ENCODE measurements at regions not wholly inside any gene's neighbourhood (a gene's known extent, or its start where the extent isn't known, plus 50 kb on each side); places are given as distances from the start of the nearest gene placed in this dataset.

- TF ChIP-seq JUN (IDR thresholded peaks at IDR 0.05; ENCODE audit: borderline replicate concordance, insufficient read depth, insufficient read length, low read depth) (no peak), POLR2AphosphoS5 (IDR thresholded peaks at IDR 0.05; ENCODE audit: insufficient read depth, low read depth, low read length) (no peak), CTCF (IDR thresholded peaks at IDR 0.05; ENCODE audit: extremely low read depth in 1 of 2, insufficient read depth in 1 of 2, low read depth in 1 of 2, low read length in 2 of 2) (no peak), GATA2 (IDR thresholded peaks at IDR 0.05; ENCODE audit: insufficient read depth, insufficient read length, low read depth, low read length) (no peak), POLR2A (IDR thresholded peaks at IDR 0.05; ENCODE audit: low read depth, low read length) (no peak), EZH2 (IDR thresholded peaks at IDR 0.05; ENCODE audit: borderline replicate concordance, low read depth, low read length, severe bottlenecking) (no peak)
- TF ChIP-seq, protein P1, sequence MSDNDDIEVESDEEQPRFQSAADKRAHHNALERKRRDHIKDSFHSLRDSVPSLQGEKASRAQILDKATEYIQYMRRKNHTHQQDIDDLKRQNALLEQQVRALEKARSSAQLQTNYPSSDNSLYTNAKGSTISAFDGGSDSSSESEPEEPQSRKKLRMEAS (IDR thresholded peaks at IDR 0.05; ENCODE audit: insufficient read depth, insufficient read length) = no peak
These were observed 128.0 kb upstream of the MSX2 start for GRCh38 chr5:174596429-174596828.
